Smooth muscle cell (in vitro differentiated cells): ENCODE measurements at regions not wholly inside any gene's neighbourhood (a gene's known extent, or its start where the extent isn't known, plus 50 kb on each side); places are given as distances from the start of the nearest gene placed in this dataset.
A peak's percentile ranks its signal among the peaks of the same experiment; 100 is the strongest.

ENCODE experiments used
- DNase-seq: peaks from one replicate; lab custom pipeline; 2025; ENCODE audit not compliant: unreplicated experiment; lab: John Stamatoyannopoulos, UW
- H2AFZ ChIP-seq: fragments of 200-600 bp; sonication (generic); 2 replicates; pipeline ENCODE4 v1.6.0; 2016; ENCODE audit warnings: antibody characterized with exemption, low read depth, mild to moderate bottlenecking
- H3F3A ChIP-seq: fragments of 200-600 bp; sonication (generic); 2 replicates; pipeline ENCODE4 v1.6.0; 2017; ENCODE audit warnings: antibody characterized with exemption, low read depth
- H3K27ac ChIP-seq: fragments of 200-600 bp; sonication (generic); 2 replicates; pipeline ENCODE4 v1.5.1; 2016; ENCODE audit warnings: low read depth, mild to moderate bottlenecking
- H3K27me3 ChIP-seq: fragments of 200-600 bp; sonication (generic); 2 replicates; pipeline ENCODE4 v1.6.1; 2016; ENCODE audit warnings: low read depth, mild to moderate bottlenecking
- H3K36me3 ChIP-seq: fragments of 200-600 bp; sonication (generic); 2 replicates; pipeline ENCODE4 v1.5.1; 2016; ENCODE audit warnings: low read depth
- H3K4me1 ChIP-seq: fragments of 200-600 bp; sonication (generic); 2 replicates; pipeline ENCODE4 v1.5.1; 2016; ENCODE audit warnings: low read depth
- H3K4me2 ChIP-seq: fragments of 200-600 bp; sonication (generic); 2 replicates; pipeline ENCODE4 v1.6.0; 2016; ENCODE audit warnings: mild to moderate bottlenecking
- H3K4me3 ChIP-seq: fragments of 200-600 bp; sonication (generic); 2 replicates; pipeline ENCODE4 v1.5.1; 2016; ENCODE audit warnings: mild to moderate bottlenecking
- H3K79me2 ChIP-seq: fragments of 200-600 bp; sonication (generic); 2 replicates; pipeline ENCODE4 v1.6.0; 2016; ENCODE audit warnings: low read depth, mild to moderate bottlenecking
- H3K9ac ChIP-seq: fragments of 200-600 bp; sonication (generic); 2 replicates; pipeline ENCODE4 v1.6.0; 2016; ENCODE audit warnings: low read depth
- H3K9me3 ChIP-seq: fragments of 200-600 bp; sonication (generic); replicated peaks from 2 replicates; pipeline ENCODE4 v1.5.1; 2016; ENCODE audit warnings: low read depth
- H4K20me1 ChIP-seq: fragments of 200-600 bp; sonication (generic); 2 replicates; pipeline ENCODE4 v1.6.0; 2016; ENCODE audit warnings: low read depth
- WGBS: methylation state at CpG from one replicate; pipeline ENCODE4 v1.1.7; 2016; ENCODE audit warnings: low lambda C conversion rate; 5-methylcytosine and 5-hydroxymethylcytosine counted together
- TF ChIP-seq, protein P1 (sequence below): fragments of 200-600 bp; sonication (generic); IDR thresholded peaks from 2 replicates; pipeline ENCODE4 v1.5.1; 2017; ENCODE audit warnings: borderline replicate concordance, mild to moderate bottlenecking, antibody characterized with exemption; ENCODE audit not compliant: insufficient read depth, poor library complexity, severe bottlenecking

DNA sequence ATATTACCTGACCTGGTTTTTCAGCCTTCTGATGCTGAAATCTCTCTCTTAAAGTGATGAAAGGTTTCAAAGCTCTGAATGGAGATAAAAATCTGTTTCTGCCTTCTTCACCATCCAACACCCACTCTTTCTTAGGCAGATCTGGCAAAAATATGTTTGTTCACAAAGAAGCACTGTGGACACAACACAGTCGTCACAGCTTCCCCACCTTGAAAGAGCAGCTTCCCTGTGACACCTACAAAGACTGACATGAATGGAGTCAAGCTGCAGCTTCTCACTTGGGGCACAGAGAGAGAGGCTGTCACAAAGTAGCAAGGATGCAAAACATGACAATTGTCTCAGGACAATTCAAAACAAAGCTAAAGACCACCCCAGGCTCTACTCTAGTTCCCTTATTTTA lies 86.5 kb downstream of the ICOS start:
- Histone ChIP-seq H3K27ac (no peak overlapping the region), H4K20me1 (no peaks in the 10 kb centered on the region), H3F3A (no peaks in the 10 kb centered on the region), H3K79me2 (no peaks in the 10 kb centered on the region), H2AFZ (no peak overlapping the region), H3K9me3 (no peaks in the 10 kb centered on the region), H3K9ac (no peak overlapping the region), H3K4me2 (no peak overlapping the region), H3K4me3 (no peak overlapping the region), H3K27me3 (no peaks in the 10 kb centered on the region), H3K4me1 (no peaks in the 10 kb centered on the region), H3K36me3 (no peaks in the 10 kb centered on the region)
- WGBS: 70% methylated on average over 1 of the region's 1 CpG
- DNase-seq: no peak
- TF ChIP-seq, protein P1, sequence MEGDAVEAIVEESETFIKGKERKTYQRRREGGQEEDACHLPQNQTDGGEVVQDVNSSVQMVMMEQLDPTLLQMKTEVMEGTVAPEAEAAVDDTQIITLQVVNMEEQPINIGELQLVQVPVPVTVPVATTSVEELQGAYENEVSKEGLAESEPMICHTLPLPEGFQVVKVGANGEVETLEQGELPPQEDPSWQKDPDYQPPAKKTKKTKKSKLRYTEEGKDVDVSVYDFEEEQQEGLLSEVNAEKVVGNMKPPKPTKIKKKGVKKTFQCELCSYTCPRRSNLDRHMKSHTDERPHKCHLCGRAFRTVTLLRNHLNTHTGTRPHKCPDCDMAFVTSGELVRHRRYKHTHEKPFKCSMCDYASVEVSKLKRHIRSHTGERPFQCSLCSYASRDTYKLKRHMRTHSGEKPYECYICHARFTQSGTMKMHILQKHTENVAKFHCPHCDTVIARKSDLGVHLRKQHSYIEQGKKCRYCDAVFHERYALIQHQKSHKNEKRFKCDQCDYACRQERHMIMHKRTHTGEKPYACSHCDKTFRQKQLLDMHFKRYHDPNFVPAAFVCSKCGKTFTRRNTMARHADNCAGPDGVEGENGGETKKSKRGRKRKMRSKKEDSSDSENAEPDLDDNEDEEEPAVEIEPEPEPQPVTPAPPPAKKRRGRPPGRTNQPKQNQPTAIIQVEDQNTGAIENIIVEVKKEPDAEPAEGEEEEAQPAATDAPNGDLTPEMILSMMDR: no peak

DNA sequence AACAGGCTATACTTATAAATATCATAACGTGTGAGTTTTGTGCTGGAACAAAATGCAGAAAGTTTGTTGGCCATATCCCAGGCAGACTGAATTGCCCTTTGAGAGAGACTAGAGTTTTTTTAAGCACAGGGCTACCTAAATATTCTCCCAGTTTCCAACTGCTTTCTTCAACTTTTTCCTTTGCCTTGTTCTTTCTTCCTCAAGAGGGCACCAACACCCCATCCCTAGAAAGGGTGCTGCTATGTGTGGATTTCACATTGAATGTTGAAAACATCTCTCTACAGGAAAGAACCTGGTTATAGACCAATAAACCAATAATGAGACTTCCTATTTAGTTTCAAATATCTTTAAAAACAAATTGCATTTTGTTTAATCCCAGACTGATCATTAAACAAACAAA lies 87.9 kb downstream of the ICOS start:
- no peak overlapping the region for H3K9ac ChIP-seq
- no peak for DNase-seq
- H3K79me2 ChIP-seq: no peaks in the 10 kb centered on the region
- no peak overlapping the region for H3K27ac ChIP-seq
- H3K27me3 ChIP-seq: no peaks in the 10 kb centered on the region
- no peaks in the 10 kb centered on the region for H4K20me1 ChIP-seq
- H3K4me2 ChIP-seq: no peak overlapping the region
- no peaks in the 10 kb centered on the region for H3K4me1 ChIP-seq
- WGBS: 4% methylated on average over 1 of the region's 1 CpG
- no peak overlapping the region for H2AFZ ChIP-seq
- H3K36me3 ChIP-seq: no peaks in the 10 kb centered on the region
- no peaks in the 10 kb centered on the region for H3K9me3 ChIP-seq
- H3F3A ChIP-seq: no peaks in the 10 kb centered on the region
- TF ChIP-seq, protein P1: peak; percentile 69
- no peak overlapping the region for H3K4me3 ChIP-seq

DNA sequence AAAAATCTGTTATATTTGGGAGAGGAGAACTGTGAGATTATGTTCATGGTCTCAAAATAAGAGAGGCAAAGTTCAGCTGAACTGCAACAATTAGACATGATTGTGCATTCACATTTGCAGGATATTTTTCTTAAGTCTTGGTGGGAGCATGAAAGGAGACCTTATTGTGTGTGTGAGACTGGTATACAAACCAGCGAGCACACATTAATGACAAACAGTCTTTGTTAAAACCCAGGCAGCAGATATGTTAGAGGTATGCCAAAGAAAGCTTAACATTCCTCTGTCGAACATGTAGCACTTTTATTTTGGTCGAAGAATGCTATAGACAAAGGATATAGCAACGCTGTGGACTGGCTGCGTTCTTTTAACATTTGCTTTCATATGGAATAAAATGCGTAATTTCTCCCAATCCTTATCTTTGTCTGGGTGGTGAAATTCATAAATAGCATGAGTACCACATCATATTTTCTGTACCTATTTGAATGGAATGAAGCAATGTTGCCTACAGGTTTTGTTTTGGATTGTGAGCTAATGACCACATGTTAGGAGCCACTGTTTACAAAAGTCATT lies 88.4 kb downstream of the ICOS start:
- no peaks in the 10 kb centered on the region for H3K36me3 ChIP-seq
- 82% methylated on average over 6 of the region's 6 CpGs for WGBS
- no peaks in the 10 kb centered on the region for H3K27me3 ChIP-seq

DNA sequence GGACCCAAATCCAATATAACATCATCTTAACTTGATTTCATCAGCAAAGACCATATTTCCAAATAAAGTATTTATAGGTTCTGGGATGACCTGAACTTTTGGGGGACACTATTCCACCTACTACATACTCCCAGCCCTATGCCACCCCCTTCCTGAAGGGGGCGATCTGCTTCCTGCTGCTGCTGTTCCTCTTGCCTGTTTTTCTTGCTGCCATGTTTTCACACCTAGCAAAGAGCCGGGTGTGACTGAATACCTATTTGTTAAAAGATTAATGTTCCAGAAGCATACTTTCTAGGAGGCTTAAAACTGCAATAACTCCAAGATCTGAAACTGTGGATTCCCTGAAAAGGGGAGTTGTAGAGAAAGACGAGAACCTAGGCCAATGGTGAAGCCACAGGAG lies 89.7 kb downstream of the ICOS start:
- 90% methylated on average over 3 of the region's 3 CpGs for WGBS
- no peaks in the 10 kb centered on the region for H3K36me3 ChIP-seq
- TF ChIP-seq, protein P1: peak; percentile 15
- no peak overlapping the region for H3K27ac ChIP-seq
- no peaks in the 10 kb centered on the region for H3K4me1 ChIP-seq
- no peak overlapping the region for H3K4me2 ChIP-seq
- no peaks in the 10 kb centered on the region for H3F3A ChIP-seq
- H3K79me2 ChIP-seq: no peaks in the 10 kb centered on the region
- H3K27me3 ChIP-seq: no peaks in the 10 kb centered on the region
- H3K9ac ChIP-seq: no peak overlapping the region
- no peaks in the 10 kb centered on the region for H4K20me1 ChIP-seq
- DNase-seq: no peak
- H2AFZ ChIP-seq: no peak overlapping the region
- no peaks in the 10 kb centered on the region for H3K9me3 ChIP-seq
- H3K4me3 ChIP-seq: no peak overlapping the region

More for the DNA sequence above, 88.4 kb downstream of the ICOS start:
- H2AFZ ChIP-seq: no peak overlapping the region
- no peaks in the 10 kb centered on the region for H3F3A ChIP-seq
- H3K79me2 ChIP-seq: no peaks in the 10 kb centered on the region
- DNase-seq: no peak
- H3K4me3 ChIP-seq: no peak overlapping the region
- no peak overlapping the region for H3K9ac ChIP-seq
- H3K27ac ChIP-seq: no peak overlapping the region
- no peak overlapping the region for H3K4me2 ChIP-seq
- no peaks in the 10 kb centered on the region for H3K9me3 ChIP-seq
- TF ChIP-seq, protein P1: no peak
- H3K4me1 ChIP-seq: no peaks in the 10 kb centered on the region
- H4K20me1 ChIP-seq: no peaks in the 10 kb centered on the region
